H9 (cell line): ENCODE measurements at regions not wholly inside any gene's neighbourhood (a gene's known extent, or its start where the extent isn't known, plus 50 kb on each side); places are given as distances from the start of the nearest gene placed in this dataset.

Experiments
- DNase-seq: peaks from one replicate; pipeline ENCODE4 v3.0.0-alpha.2; 2017
- H2AFZ ChIP-seq: one replicate; pipeline ENCODE4 v1.6.1; 2013; ENCODE audit warnings: mild to moderate bottlenecking, low read length, control low read depth, moderate library complexity
- H2AK5ac ChIP-seq: 2 replicates; pipeline ENCODE4 v1.6.1; 2013; ENCODE audit warnings: low read length, control low read depth, mixed read lengths; ENCODE audit not compliant: insufficient read length
- H2BK120ac ChIP-seq: one replicate; pipeline ENCODE4 v1.6.1; 2013; ENCODE audit warnings: low read depth, mild to moderate bottlenecking, low read length, control low read depth, inconsistent platforms; ENCODE audit not compliant: poor library complexity, severe bottlenecking
- H2BK12ac ChIP-seq: 2 replicates; pipeline ENCODE4 v1.6.1; 2013; ENCODE audit warnings: low read length, control low read depth, mixed read lengths, low read depth; ENCODE audit not compliant: insufficient read length
- H2BK15ac ChIP-seq: 2 replicates; pipeline ENCODE4 v1.6.1; 2013; ENCODE audit warnings: low read depth, low read length, control low read depth
- H2BK20ac ChIP-seq: one replicate; pipeline ENCODE4 v1.6.1; 2013; ENCODE audit warnings: low read depth, mild to moderate bottlenecking, low read length, control low read depth, inconsistent platforms; ENCODE audit not compliant: poor library complexity, severe bottlenecking
- H2BK5ac ChIP-seq: 2 replicates; pipeline ENCODE4 v1.6.1; 2013; ENCODE audit warnings: low read length, control low read depth, mixed read lengths; ENCODE audit not compliant: insufficient read length
- H3K14ac ChIP-seq: 2 replicates; pipeline ENCODE4 v1.6.1; 2013; ENCODE audit warnings: low read length, control low read depth; ENCODE audit not compliant: insufficient read depth
- H3K18ac ChIP-seq: 2 replicates; pipeline ENCODE4 v1.6.1; 2013; ENCODE audit warnings: low read depth, mild to moderate bottlenecking, mixed read lengths, low read length, control low read depth; ENCODE audit not compliant: insufficient read length
- H3K23ac ChIP-seq: 2 replicates; pipeline ENCODE4 v1.6.1; 2013; ENCODE audit warnings: low read length, control low read depth, mixed read lengths, low read depth; ENCODE audit not compliant: insufficient read length
- H3K23me2 ChIP-seq: 2 replicates; pipeline ENCODE4 v1.6.1; 2013; ENCODE audit warnings: low read depth, mild to moderate bottlenecking, mixed read lengths, low read length, control low read depth; ENCODE audit not compliant: insufficient read length, poor library complexity, severe bottlenecking
- H3K27ac ChIP-seq: 2 replicates; pipeline ENCODE4 v1.5.1; 2013; ENCODE audit warnings: low read length, control low read depth, mixed read lengths, low read depth; ENCODE audit not compliant: insufficient read length
- H3K27me3 ChIP-seq: 2 replicates; pipeline ENCODE4 v1.6.1; 2013; ENCODE audit warnings: low read length, control low read depth, inconsistent platforms; ENCODE audit not compliant: insufficient read depth
- H3K4ac ChIP-seq: 2 replicates; pipeline ENCODE4 v1.6.1; 2013; ENCODE audit warnings: low read depth, mild to moderate bottlenecking, control low read depth, inconsistent platforms, low read length, moderate library complexity
- H3K4me1 ChIP-seq: 2 replicates; pipeline ENCODE4 v1.6.1; 2013; ENCODE audit warnings: low read length, control low read depth, inconsistent platforms; ENCODE audit not compliant: insufficient read depth
- H3K4me2 ChIP-seq: 2 replicates; pipeline ENCODE4 v1.6.1; 2013; ENCODE audit warnings: low read length, control low read depth, mixed read lengths; ENCODE audit not compliant: insufficient read length, insufficient read depth
- H3K56ac ChIP-seq: 2 replicates; pipeline ENCODE4 v1.6.1; 2013; ENCODE audit warnings: low read depth, mild to moderate bottlenecking, mixed read lengths, low read length, control low read depth; ENCODE audit not compliant: insufficient read length
- H3K79me1 ChIP-seq: 2 replicates; pipeline ENCODE4 v1.6.1; 2013; ENCODE audit warnings: low read depth, mild to moderate bottlenecking, moderate library complexity, low read length, control low read depth, inconsistent platforms; ENCODE audit not compliant: insufficient read depth, poor library complexity, severe bottlenecking
- H3K79me2 ChIP-seq: 2 replicates; pipeline ENCODE4 v1.6.1; 2013; ENCODE audit warnings: low read length, control low read depth, inconsistent platforms; ENCODE audit not compliant: insufficient read depth
- H3K9ac ChIP-seq: 2 replicates; pipeline ENCODE4 v1.6.1; 2013; ENCODE audit warnings: low read length, control low read depth, mixed read lengths; ENCODE audit not compliant: insufficient read length; ENCODE audit errors: extremely low read depth
- H3K9me3 ChIP-seq: one replicate; pipeline ENCODE4 v1.6.1; 2013; ENCODE audit warnings: low read depth, low read length, inconsistent platforms; ENCODE audit not compliant: control insufficient read depth
- H3T11ph ChIP-seq: one replicate; pipeline ENCODE4 v1.6.1; 2013; ENCODE audit warnings: mild to moderate bottlenecking, low read length, control low read depth, inconsistent platforms
- H4K20me1 ChIP-seq: one replicate; pipeline ENCODE4 v1.6.1; 2013; ENCODE audit not compliant: control insufficient read depth, insufficient read length, insufficient read depth
- H4K5ac ChIP-seq: 2 replicates; pipeline ENCODE4 v1.6.1; 2013; ENCODE audit warnings: low read depth, mild to moderate bottlenecking, mixed read lengths, low read length, control low read depth; ENCODE audit not compliant: insufficient read length
- H4K8ac ChIP-seq: replicated peaks from 2 replicates; pipeline ENCODE4 v1.6.1; 2013; ENCODE audit warnings: low read length, control low read depth, mixed read lengths, low read depth; ENCODE audit not compliant: insufficient read length
- H4K91ac ChIP-seq: 2 replicates; pipeline ENCODE4 v1.6.1; 2013; ENCODE audit warnings: low read depth, mild to moderate bottlenecking, moderate library complexity, mixed read lengths, low read length, control low read depth; ENCODE audit not compliant: insufficient read length
- H3K27ac Mint-ChIP-seq, 3 experiments: 2 replicates in 2 of 3; 3 replicates in 1 of 3; pipeline ENCODE4 v1.8.0; 2020 to 2021; ENCODE audit warnings: mixed read lengths in 3 of 3, mild to moderate bottlenecking in 1 of 3, moderate library complexity in 1 of 3
- H3K27me3 Mint-ChIP-seq: 2 replicates; pipeline ENCODE4 v1.8.0; 2021; ENCODE audit warnings: low read depth, mild to moderate bottlenecking, moderate library complexity, mixed read lengths
- H3K36me3 Mint-ChIP-seq, 3 experiments: 2 replicates in 2 of 3; 3 replicates in 1 of 3; pipeline ENCODE4 v1.8.0; 2020 to 2021; ENCODE audit warnings: low read depth in 3 of 3, mixed read lengths in 3 of 3; ENCODE audit not compliant: insufficient read depth in 1 of 3
- H3K4me1 Mint-ChIP-seq, 2 experiments: 2 replicates each; pipeline ENCODE4 v1.8.0; 2020; ENCODE audit warnings: mixed read lengths in 2 of 2
- H3K4me3 Mint-ChIP-seq, 2 experiments: 2 replicates in 1 of 2; 3 replicates in 1 of 2; pipeline ENCODE4 v1.8.0; 2020 to 2021; ENCODE audit warnings: mild to moderate bottlenecking in 2 of 2, mixed read lengths in 2 of 2, moderate library complexity in 1 of 2
- H3K9me3 Mint-ChIP-seq, 2 experiments: 2 replicates in 1 of 2; 3 replicates in 1 of 2; pipeline ENCODE4 v1.8.0; 2020; ENCODE audit warnings: mild to moderate bottlenecking in 2 of 2, mixed read lengths in 2 of 2, moderate library complexity in 1 of 2
- WGBS: extraction: QIAGEN DNeasy Blood & Tissue Kit; methylation state at CpG from one replicate; pipeline ENCODE4 v1.1.7; 2013; ENCODE audit warnings: missing lambda C conversion rate, low lambda C conversion rate, mixed read lengths; ENCODE audit not compliant: insufficient read length; ENCODE audit errors: extremely low coverage; 5-methylcytosine and 5-hydroxymethylcytosine counted together
- TF ChIP-seq, protein P1 (sequence below): fragments of 200-600 bp; sonication (generic); conservative IDR thresholded peaks from 3 replicates; pipeline ENCODE4 v1.8.0; 2021; ENCODE audit warnings: antibody characterized with exemption, mild to moderate bottlenecking

DNA sequence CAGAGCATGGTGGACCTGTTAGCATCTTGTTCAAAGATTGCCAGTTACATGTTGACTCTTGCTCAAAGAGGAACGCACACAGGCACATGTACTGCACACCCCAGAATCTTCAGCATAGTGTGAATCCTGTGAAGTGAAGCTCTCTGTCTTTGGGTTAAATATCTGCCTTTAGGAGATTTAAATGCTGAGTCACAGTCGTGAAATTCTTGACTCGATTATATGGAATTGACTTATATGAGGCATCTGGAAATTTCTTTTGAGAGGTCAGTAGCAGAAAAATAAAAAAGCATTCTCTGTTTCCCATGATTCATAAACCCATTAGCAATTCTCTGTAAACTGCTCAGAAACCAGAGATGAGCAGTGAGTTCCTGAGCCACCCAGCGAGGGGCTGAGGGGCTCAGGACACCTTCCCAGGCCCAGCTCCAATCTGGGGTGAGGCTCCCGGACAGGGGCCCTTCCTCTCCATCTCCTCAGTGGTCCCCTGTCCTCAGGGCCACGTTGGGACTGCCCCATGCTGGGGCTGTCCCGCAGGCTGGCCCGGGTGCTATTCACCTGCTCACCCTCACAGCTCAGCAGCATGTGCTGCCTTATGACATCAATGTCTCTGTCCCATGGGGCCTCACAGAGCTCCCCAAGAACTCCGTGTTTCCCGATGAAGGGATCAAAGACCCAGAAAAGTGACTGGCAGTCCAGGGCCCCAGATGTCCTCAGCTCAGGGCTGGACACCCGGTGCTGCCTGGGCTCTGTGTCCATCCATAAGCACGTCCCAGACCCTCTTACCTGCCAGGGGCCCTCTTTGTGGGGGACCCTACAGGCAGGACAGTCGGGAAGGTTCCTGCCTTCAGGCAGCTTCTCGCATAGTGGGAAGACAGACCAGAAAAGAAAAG, 50.0 kb upstream of the INSIG1 start:
- H3K9ac ChIP-seq: no peak overlapping the region
- H4K8ac ChIP-seq: no peak overlapping the region
- no peaks in the 10 kb centered on the region for H3K79me1 ChIP-seq
- no peak overlapping the region for H3K4ac ChIP-seq
- H3K4me2 ChIP-seq: no peak overlapping the region
- no peaks in the 10 kb centered on the region for H3K27me3 ChIP-seq
- H2BK5ac ChIP-seq: no peak overlapping the region
- H2BK15ac ChIP-seq: no peak overlapping the region
- H3K9me3 Mint-ChIP-seq: peaks cover 10 to 11% of the 10 kb centered on the region in 2 experiments; a peak in 3 of 5 replicates
- no peaks in the 10 kb centered on the region for H4K20me1 ChIP-seq
- H2AK5ac ChIP-seq: no peak overlapping the region
- no peak overlapping the region for H3K56ac ChIP-seq
- H2BK20ac ChIP-seq: no peak overlapping the region
- no peak overlapping the region for H3K27ac Mint-ChIP-seq
- TF ChIP-seq, protein P1, sequence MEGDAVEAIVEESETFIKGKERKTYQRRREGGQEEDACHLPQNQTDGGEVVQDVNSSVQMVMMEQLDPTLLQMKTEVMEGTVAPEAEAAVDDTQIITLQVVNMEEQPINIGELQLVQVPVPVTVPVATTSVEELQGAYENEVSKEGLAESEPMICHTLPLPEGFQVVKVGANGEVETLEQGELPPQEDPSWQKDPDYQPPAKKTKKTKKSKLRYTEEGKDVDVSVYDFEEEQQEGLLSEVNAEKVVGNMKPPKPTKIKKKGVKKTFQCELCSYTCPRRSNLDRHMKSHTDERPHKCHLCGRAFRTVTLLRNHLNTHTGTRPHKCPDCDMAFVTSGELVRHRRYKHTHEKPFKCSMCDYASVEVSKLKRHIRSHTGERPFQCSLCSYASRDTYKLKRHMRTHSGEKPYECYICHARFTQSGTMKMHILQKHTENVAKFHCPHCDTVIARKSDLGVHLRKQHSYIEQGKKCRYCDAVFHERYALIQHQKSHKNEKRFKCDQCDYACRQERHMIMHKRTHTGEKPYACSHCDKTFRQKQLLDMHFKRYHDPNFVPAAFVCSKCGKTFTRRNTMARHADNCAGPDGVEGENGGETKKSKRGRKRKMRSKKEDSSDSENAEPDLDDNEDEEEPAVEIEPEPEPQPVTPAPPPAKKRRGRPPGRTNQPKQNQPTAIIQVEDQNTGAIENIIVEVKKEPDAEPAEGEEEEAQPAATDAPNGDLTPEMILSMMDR: no peak
- H2AFZ ChIP-seq: no peak overlapping the region
- no peak overlapping the region for H3K23ac ChIP-seq
- no peak for DNase-seq
- peaks cover 3% of the 10 kb centered on the region for H3K23me2 ChIP-seq
- H3K79me2 ChIP-seq: no peaks in the 10 kb centered on the region
- no peak overlapping the region for H4K91ac ChIP-seq
- H3K36me3 Mint-ChIP-seq: no peaks in the 10 kb centered on the region; a peak in 2 of 7 replicates
- H3K27ac ChIP-seq: no peak overlapping the region
- no peak overlapping the region for H3K14ac ChIP-seq
- H4K5ac ChIP-seq: no peak overlapping the region
- H3K4me1 Mint-ChIP-seq: peaks cover 0 to under 1% of the 10 kb centered on the region in 2 experiments; a peak in 1 of 4 replicates
- H3K9me3 ChIP-seq: no peaks in the 10 kb centered on the region
- WGBS: no CpG with 5 or more reads among the region's 14 CpGs
- no peak overlapping the region for H2BK12ac ChIP-seq
- no peak overlapping the region for H3K4me3 Mint-ChIP-seq
- H3K4me1 ChIP-seq: no peaks in the 10 kb centered on the region
- no peak overlapping the region for H2BK120ac ChIP-seq
- no peak overlapping the region for H3K18ac ChIP-seq
- H3K27me3 Mint-ChIP-seq: peaks cover 11% of the 10 kb centered on the region
- H3T11ph ChIP-seq: no peak overlapping the region
